ENCODE measurements at regions not wholly inside any gene's neighbourhood (a gene's known extent, or its start where the extent isn't known, plus 50 kb on each side); places are given as distances from the start of the nearest gene placed in this dataset.

DNA sequence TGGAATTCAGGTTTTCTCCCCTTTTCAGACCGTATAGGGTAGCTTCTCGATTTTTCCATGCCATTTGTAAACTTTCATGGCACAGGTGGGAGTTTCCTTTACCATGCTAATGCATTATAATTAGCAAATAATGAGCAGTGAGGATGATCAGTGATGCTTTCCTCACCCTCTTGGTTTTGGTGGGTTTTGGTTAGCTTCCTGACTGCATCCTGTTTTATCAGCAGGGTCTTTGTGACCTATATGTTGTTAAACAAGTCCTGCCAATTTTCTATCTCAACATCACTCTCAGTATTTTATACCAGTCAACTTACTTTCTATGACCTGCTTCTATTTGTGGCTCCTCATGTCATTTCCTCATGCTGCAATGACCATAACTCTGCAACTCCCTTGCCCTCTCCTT is 1345.1 kb downstream of the NCAM2 start:
- Histone ChIP-seq H2BK120ac (replicated peaks; ENCODE audit: low read depth, low read length) (no peak overlapping the region), H2BK15ac (ENCODE audit: low read length) (no peak overlapping the region), H3K79me2 (ENCODE audit: control insufficient read depth in 1 of 2, insufficient read depth in 2 of 2, low read length in 2 of 2) (no peaks in the 10 kb centered on the region), H3K18ac (ENCODE audit: extremely low read depth, low read length) (no peak overlapping the region), H4K91ac (replicated peaks; ENCODE audit: insufficient read length, low read length) (no peak overlapping the region), H3K9me3 (ENCODE audit: insufficient read depth in 2 of 2, low read depth in 1 of 2, low read length in 1 of 2) (peaks cover 8 to 9% of the 10 kb centered on the region in 2 experiments; a peak in 3 of 4 replicates), H3K4me3 (ENCODE audit: extremely low read depth in 1 of 4, insufficient read depth in 2 of 4, low read depth in 3 of 4, low read length in 4 of 4) (no peak overlapping the region), H2AFZ (ENCODE audit: low read length) (no peak overlapping the region), H2BK12ac (ENCODE audit: low read depth, low read length) (no peak overlapping the region), H3K27ac (ENCODE audit: low read depth, low read length) (no peak overlapping the region), H2BK20ac (ENCODE audit: low read length) (no peak overlapping the region), H3K56ac (replicated peaks; ENCODE audit: insufficient read length, low read depth, low read length) (no peak overlapping the region), H3K79me1 (ENCODE audit: low read depth, low read length) (no peaks in the 10 kb centered on the region), H2BK5ac (ENCODE audit: low read depth, low read length) (no peak overlapping the region), H3K4me2 (ENCODE audit: insufficient read depth in 1 of 2, low read depth in 2 of 2, low read length in 2 of 2) (no peak overlapping the region), H3K23me2 (ENCODE audit: low read depth, low read length) (no peaks in the 10 kb centered on the region), H3K36me3 (ENCODE audit: control insufficient read depth in 2 of 4, insufficient read depth in 4 of 4, low read length in 3 of 4) (no peaks in the 10 kb centered on the region), H2AK5ac (ENCODE audit: low read depth, low read length) (no peak overlapping the region), H3K14ac (ENCODE audit: insufficient read length) (no peak overlapping the region), H3K9ac (replicated peaks in 1 of 4; ENCODE audit: extremely low read depth in 1 of 4, low read depth in 3 of 4, low read length in 3 of 4) (no peak overlapping the region), H3K23ac (ENCODE audit: insufficient read length) (no peak overlapping the region), H3K4ac (replicated peaks; ENCODE audit: insufficient read length, low read depth, low read length) (no peak overlapping the region), H4K5ac (ENCODE audit: insufficient read length, low read depth, low read length) (no peak overlapping the region), H4K8ac (ENCODE audit: extremely low read depth, insufficient read depth, low read length) (no peak overlapping the region), H4K20me1 (replicated peaks in 1 of 2; ENCODE audit: control insufficient read depth in 1 of 2, insufficient read depth in 2 of 2, low read length in 2 of 2) (no peaks in the 10 kb centered on the region), H3K4me1 (replicated peaks in 1 of 4; ENCODE audit: control insufficient read depth in 3 of 4, insufficient read depth in 4 of 4, low read length in 3 of 4) (no peaks in the 10 kb centered on the region), H3K27me3 (replicated peaks in 1 of 4; ENCODE audit: control insufficient read depth in 3 of 4, extremely low read depth in 1 of 4, insufficient read depth in 3 of 4, low read length in 3 of 4) (no peaks in the 10 kb centered on the region)
- no peak for FAIRE-seq
- CTCF ChIA-PET (ENCODE audit: partially characterized antibody), result no interaction called here
- POLR2A ChIA-PET (ENCODE audit: partially characterized antibody), result no interaction called here
- WGBS, 2 experiments (ENCODE audit: extremely low coverage in 1 of 2, insufficient coverage in 1 of 2, insufficient read length in 1 of 2, insufficient replicate concordance in 2 of 2, low coverage in 1 of 2, low lambda C conversion rate in 2 of 2, missing lambda C conversion rate in 1 of 2), result 86% methylated on average over 2 of the region's 2 CpGs; no CpG with 5 or more reads in 1 of the 2 experiments
- DNase-seq (ENCODE audit: low read depth in 1 of 2, low spot score in 2 of 2), result no peak
- no peak for TF ChIP-seq BACH1 (IDR thresholded peaks at IDR 0.05; ENCODE audit: low read length)
- no peak for TF ChIP-seq SP2 (IDR thresholded peaks at IDR 0.05; ENCODE audit: low read length)
- no peak for TF ChIP-seq RBBP5 (IDR thresholded peaks at IDR 0.05; ENCODE audit: borderline replicate concordance, low read depth, low read length)
- TF ChIP-seq POLR2A (IDR thresholded peaks at IDR 0.05; ENCODE audit: control extremely low read depth in 1 of 2, low read depth in 2 of 2, low read length in 2 of 2), result no peak
- TF ChIP-seq YY1 (IDR thresholded peaks at IDR 0.05; ENCODE audit: low read depth, low read length), result no peak
- no peak for TF ChIP-seq CTCF (IDR thresholded peaks at IDR 0.05; ENCODE audit: control extremely low read depth in 1 of 3, insufficient read depth in 1 of 3, low read depth in 1 of 3, low read length in 3 of 3)
- TF ChIP-seq HDAC2 (IDR thresholded peaks at IDR 0.05; ENCODE audit: borderline replicate concordance in 1 of 2, low read depth in 2 of 2, low read length in 2 of 2), result no peak
- TF ChIP-seq CREB1 (IDR thresholded peaks at IDR 0.05), result no peak
- no peak for TF ChIP-seq MAFK (IDR thresholded peaks at IDR 0.05; ENCODE audit: low read depth, low read length)
- TF ChIP-seq MAX (IDR thresholded peaks at IDR 0.05), result no peak
- TF ChIP-seq RFX5 (IDR thresholded peaks at IDR 0.05; ENCODE audit: borderline replicate concordance, low read depth, low read length), result no peak
- TF ChIP-seq BCL11A (IDR thresholded peaks at IDR 0.05; ENCODE audit: low read depth in 2 of 2, low read length in 2 of 2), result no peak
- no peak for TF ChIP-seq SP4 (IDR thresholded peaks at IDR 0.05; ENCODE audit: low read length)
- no peak for TF ChIP-seq POU5F1 (IDR thresholded peaks at IDR 0.05; ENCODE audit: low read depth, low read length)

Measured in H1 (cell line).